GM19395 (cell line): ENCODE measurements at regions not wholly inside any gene's neighbourhood (a gene's known extent, or its start where the extent isn't known, plus 50 kb on each side); places are given as distances from the start of the nearest gene placed in this dataset.

Source experiments
- ATAC-seq: cut with Tn5 transposase; IDR thresholded peaks from one replicate; pipeline ENCODE4 v1.9.1; 2021; ENCODE audit warnings: mild to moderate bottlenecking, moderate library complexity; ENCODE audit not compliant: unreplicated experiment

- no peak for ATAC-seq
Observed at GRCh38 chr15:69574506-69574905, 121.9 kb downstream of the RPLP1 start.

GRCh38 chr15:69575387-69575786 lies 122.8 kb downstream of the RPLP1 start:
- ATAC-seq = no peak

- ATAC-seq = no peak
Observed at GRCh38 chr15:69576035-69576526, 123.5 kb downstream of the RPLP1 start.

GRCh38 chr15:69576948-69577351 lies 124.3 kb downstream of the RPLP1 start:
- no peak for ATAC-seq

GRCh38 chr15:69577397-69577796 lies 124.8 kb downstream of the RPLP1 start:
- ATAC-seq = no peak

GRCh38 chr15:69578252-69578651 lies 125.6 kb downstream of the RPLP1 start:
- ATAC-seq = no peak

GRCh38 chr15:69578787-69579583 lies 126.4 kb downstream of the RPLP1 start:
- no peak for ATAC-seq

- ATAC-seq = no peak
Observed at GRCh38 chr15:69579950-69580618, 127.5 kb downstream of the RPLP1 start.

- no peak for ATAC-seq
Observed at GRCh38 chr15:69583626-69584025, 131.0 kb downstream of the RPLP1 start.

GRCh38 chr15:69585937-69586336 lies 133.3 kb downstream of the RPLP1 start:
- ATAC-seq = no peak

GRCh38 chr15:69586721-69587120 lies 134.1 kb downstream of the RPLP1 start:
- no peak for ATAC-seq

GRCh38 chr15:69587723-69588426 lies 135.3 kb downstream of the RPLP1 start:
- no peak for ATAC-seq

- no peak for ATAC-seq
Observed at GRCh38 chr15:69590201-69590710, 137.6 kb downstream of the RPLP1 start.

- ATAC-seq = no peak
Observed at GRCh38 chr15:69590932-69591524, 138.4 kb downstream of the RPLP1 start.

GRCh38 chr15:69591905-69592508 lies 139.4 kb downstream of the RPLP1 start:
- no peak for ATAC-seq

GRCh38 chr15:69592954-69593353 lies 140.3 kb downstream of the RPLP1 start:
- ATAC-seq = no peak

- ATAC-seq = no peak
Observed at GRCh38 chr15:69593488-69593887, 140.9 kb downstream of the RPLP1 start.

- no peak for ATAC-seq
Observed at GRCh38 chr15:69593981-69594966, 141.7 kb downstream of the RPLP1 start.

- no peak for ATAC-seq
Observed at GRCh38 chr15:69595009-69595791, 142.6 kb downstream of the RPLP1 start.
